ENCODE measurements at regions not wholly inside any gene's neighbourhood (a gene's known extent, or its start where the extent isn't known, plus 50 kb on each side); places are given as distances from the start of the nearest gene placed in this dataset.

- no peaks in the 10 kb centered on the region for H3K27me3 ChIP-seq (ENCODE audit: insufficient read depth, low read length, poor library complexity)
- no peak for DNase-seq
- no peak overlapping the region for H3K4me2 ChIP-seq (ENCODE audit: insufficient read depth, low read length)
- no peak overlapping the region for H3K27ac ChIP-seq (ENCODE audit: low read length)
- H4K20me1 ChIP-seq (ENCODE audit: insufficient read depth, low read length) = no peaks in the 10 kb centered on the region
- no peak overlapping the region for H2AFZ ChIP-seq (ENCODE audit: low read depth, low read length)
- no peak overlapping the region for H3K4me3 ChIP-seq (ENCODE audit: low read depth in 1 of 2, low read length in 2 of 2)
- no peaks in the 10 kb centered on the region for H3K4me1 ChIP-seq (ENCODE audit: insufficient read depth, low read length)
- no peak for ATAC-seq (ENCODE audit: insufficient read depth, low read depth)
- H3K36me3 ChIP-seq (ENCODE audit: insufficient read depth, low read length) = no peaks in the 10 kb centered on the region
- H3K9me3 ChIP-seq (ENCODE audit: insufficient read depth, low read length, severe bottlenecking) = no peaks in the 10 kb centered on the region
- H3K9ac ChIP-seq (ENCODE audit: low read depth, low read length) = no peak overlapping the region
- no peaks in the 10 kb centered on the region for H3K79me2 ChIP-seq (ENCODE audit: insufficient read depth, low read length)
- TF ChIP-seq EZH2 (IDR thresholded peaks at IDR 0.05; ENCODE audit: borderline replicate concordance, low read depth, low read length, severe bottlenecking) (no peak), CTCF (IDR thresholded peaks at IDR 0.05; ENCODE audit: borderline replicate concordance, extremely low read depth, low read length, poor library complexity, severe bottlenecking) (no peak)
Observed at GRCh38 chr2:167342769-167343168, 454.5 kb downstream of the XIRP2 start.

GRCh38 chr2:167340322-167340721, 452.0 kb downstream of the XIRP2 start:
- TF ChIP-seq EZH2 (IDR thresholded peaks at IDR 0.05; ENCODE audit: borderline replicate concordance, low read depth, low read length, severe bottlenecking) (no peak), CTCF (IDR thresholded peaks at IDR 0.05; ENCODE audit: borderline replicate concordance, extremely low read depth, low read length, poor library complexity, severe bottlenecking) (no peak)
- ATAC-seq (ENCODE audit: insufficient read depth, low read depth) (no peak), DNase-seq (no peak)
- Histone ChIP-seq H3K4me1 (ENCODE audit: insufficient read depth, low read length) (no peaks in the 10 kb centered on the region), H3K4me2 (ENCODE audit: insufficient read depth, low read length) (no peak overlapping the region), H3K9me3 (ENCODE audit: insufficient read depth, low read length, severe bottlenecking) (no peaks in the 10 kb centered on the region), H3K79me2 (ENCODE audit: insufficient read depth, low read length) (no peaks in the 10 kb centered on the region), H3K27me3 (ENCODE audit: insufficient read depth, low read length, poor library complexity) (no peaks in the 10 kb centered on the region), H3K36me3 (ENCODE audit: insufficient read depth, low read length) (no peaks in the 10 kb centered on the region), H3K27ac (ENCODE audit: low read length) (no peak overlapping the region), H2AFZ (ENCODE audit: low read depth, low read length) (no peak overlapping the region), H4K20me1 (ENCODE audit: insufficient read depth, low read length) (no peaks in the 10 kb centered on the region), H3K4me3 (ENCODE audit: low read depth in 1 of 2, low read length in 2 of 2) (no peak overlapping the region), H3K9ac (ENCODE audit: low read depth, low read length) (no peak overlapping the region)

GRCh38 chr2:167336213-167336612, 447.9 kb downstream of the XIRP2 start:
- Histone ChIP-seq H3K9me3 (ENCODE audit: insufficient read depth, low read length, severe bottlenecking) (no peaks in the 10 kb centered on the region), H3K4me2 (ENCODE audit: insufficient read depth, low read length) (no peak overlapping the region), H3K4me3 (ENCODE audit: low read depth in 1 of 2, low read length in 2 of 2) (no peak overlapping the region), H3K27ac (ENCODE audit: low read length) (no peak overlapping the region), H3K27me3 (ENCODE audit: insufficient read depth, low read length, poor library complexity) (no peaks in the 10 kb centered on the region), H4K20me1 (ENCODE audit: insufficient read depth, low read length) (no peaks in the 10 kb centered on the region), H3K4me1 (ENCODE audit: insufficient read depth, low read length) (no peaks in the 10 kb centered on the region), H2AFZ (ENCODE audit: low read depth, low read length) (no peak overlapping the region), H3K9ac (ENCODE audit: low read depth, low read length) (no peak overlapping the region), H3K36me3 (ENCODE audit: insufficient read depth, low read length) (no peaks in the 10 kb centered on the region), H3K79me2 (ENCODE audit: insufficient read depth, low read length) (no peaks in the 10 kb centered on the region)
- DNase-seq (no peak), ATAC-seq (ENCODE audit: insufficient read depth, low read depth) (no peak)
- TF ChIP-seq CTCF (IDR thresholded peaks at IDR 0.05; ENCODE audit: borderline replicate concordance, extremely low read depth, low read length, poor library complexity, severe bottlenecking) = no peak
- no peak for TF ChIP-seq EZH2 (IDR thresholded peaks at IDR 0.05; ENCODE audit: borderline replicate concordance, low read depth, low read length, severe bottlenecking)

GRCh38 chr2:167335541-167335992, 447.3 kb downstream of the XIRP2 start:
- Histone ChIP-seq H3K36me3 (ENCODE audit: insufficient read depth, low read length) (no peaks in the 10 kb centered on the region), H3K27ac (ENCODE audit: low read length) (no peak overlapping the region), H4K20me1 (ENCODE audit: insufficient read depth, low read length) (no peaks in the 10 kb centered on the region), H3K27me3 (ENCODE audit: insufficient read depth, low read length, poor library complexity) (no peaks in the 10 kb centered on the region), H3K4me2 (ENCODE audit: insufficient read depth, low read length) (no peak overlapping the region), H3K9ac (ENCODE audit: low read depth, low read length) (no peak overlapping the region), H3K4me1 (ENCODE audit: insufficient read depth, low read length) (no peaks in the 10 kb centered on the region), H3K9me3 (ENCODE audit: insufficient read depth, low read length, severe bottlenecking) (no peaks in the 10 kb centered on the region), H3K4me3 (ENCODE audit: low read depth in 1 of 2, low read length in 2 of 2) (no peak overlapping the region), H2AFZ (ENCODE audit: low read depth, low read length) (no peak overlapping the region), H3K79me2 (ENCODE audit: insufficient read depth, low read length) (no peaks in the 10 kb centered on the region)
- no peak for ATAC-seq (ENCODE audit: insufficient read depth, low read depth)
- TF ChIP-seq CTCF (IDR thresholded peaks at IDR 0.05; ENCODE audit: borderline replicate concordance, extremely low read depth, low read length, poor library complexity, severe bottlenecking) (no peak), EZH2 (IDR thresholded peaks at IDR 0.05; ENCODE audit: borderline replicate concordance, low read depth, low read length, severe bottlenecking) (no peak)
- DNase-seq = no peak
